GM19324 (cell line): ENCODE measurements at regions not wholly inside any gene's neighbourhood (a gene's known extent, or its start where the extent isn't known, plus 50 kb on each side); places are given as distances from the start of the nearest gene placed in this dataset.

Experiments used
- ATAC-seq: cut with Tn5 transposase; IDR thresholded peaks from one replicate; pipeline ENCODE4 v1.9.1; 2021; ENCODE audit warnings: mild to moderate bottlenecking, moderate library complexity; ENCODE audit not compliant: unreplicated experiment, low FRiP score

DNA sequence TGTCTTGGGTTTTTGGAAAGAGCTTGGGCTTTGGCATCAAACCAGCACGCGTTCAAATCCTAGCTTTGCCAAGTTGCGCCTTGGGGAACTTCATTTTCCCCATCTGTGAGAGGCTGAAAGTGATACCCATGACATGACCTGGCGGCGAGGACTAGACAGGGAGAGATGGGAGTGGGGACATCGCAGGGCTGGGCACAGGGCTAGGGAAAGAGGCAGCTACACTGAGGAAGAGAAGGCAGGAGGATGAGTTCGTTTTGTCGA lies 202.9 kb downstream of the IRF8 start:
- ATAC-seq, result no peak

GRCh38 chr16:86103320-86103719 lies 204.4 kb downstream of the IRF8 start:
- ATAC-seq, result no peak

DNA sequence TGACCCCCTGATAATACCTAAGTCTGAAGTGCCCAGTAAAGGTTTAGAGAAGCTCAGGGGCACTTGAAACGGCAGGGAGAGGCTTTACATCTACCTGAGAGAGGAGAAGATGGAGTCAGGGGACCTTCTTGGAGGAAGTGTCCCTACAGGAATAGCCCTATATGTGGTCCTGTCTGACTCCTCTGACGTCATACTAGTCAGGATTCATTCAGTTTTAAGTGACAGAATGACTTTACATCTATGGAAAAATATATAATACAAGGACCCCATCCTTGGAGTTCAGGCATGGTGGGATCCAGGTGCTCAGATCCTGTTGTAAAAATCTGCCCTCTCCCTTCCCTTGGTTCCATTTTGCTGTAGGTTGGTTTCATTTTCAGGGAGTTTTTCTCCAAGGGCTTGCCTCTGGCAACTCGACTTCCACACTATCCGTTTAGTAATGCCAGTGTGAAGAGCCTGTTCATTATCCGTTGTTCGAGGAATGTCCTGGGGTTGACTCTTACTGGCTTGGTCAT lies 205.6 kb downstream of the IRF8 start:
- no peak for ATAC-seq

- no peak for ATAC-seq
Observed at GRCh38 chr16:86107215-86107825, 208.4 kb downstream of the IRF8 start.

GRCh38 chr16:86108062-86108461 lies 209.1 kb downstream of the IRF8 start:
- no peak for ATAC-seq

- ATAC-seq, result no peak
Observed at GRCh38 chr16:86110134-86110533, 211.2 kb downstream of the IRF8 start.

GRCh38 chr16:86110726-86111125 lies 211.8 kb downstream of the IRF8 start:
- ATAC-seq, result no peak

GRCh38 chr16:86112178-86112577 lies 213.2 kb downstream of the IRF8 start:
- no peak for ATAC-seq

DNA sequence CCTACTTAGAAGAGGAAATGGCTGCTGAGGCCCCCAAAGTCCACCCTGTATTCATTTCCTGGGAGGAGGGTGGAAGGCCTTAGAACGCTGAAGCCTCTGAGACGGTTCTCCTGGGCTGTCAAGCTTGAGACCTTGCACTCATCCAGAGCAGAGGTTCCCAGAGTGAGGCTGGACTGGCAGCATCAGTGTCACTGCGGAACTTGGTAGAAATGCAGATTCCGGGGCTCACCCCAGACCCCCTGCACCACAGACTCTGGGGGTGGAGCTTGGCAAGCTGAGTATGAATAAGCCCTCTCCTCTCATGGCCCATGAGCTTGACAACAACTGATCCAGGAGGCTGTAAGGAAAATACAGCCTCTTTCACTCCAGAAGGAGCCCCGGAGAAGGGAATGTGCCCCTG lies 218.3 kb downstream of the IRF8 start:
- ATAC-seq, result no peak

GRCh38 chr16:86117756-86118155 lies 218.8 kb downstream of the IRF8 start:
- ATAC-seq, result no peak

GRCh38 chr16:86118467-86119307 lies 219.7 kb downstream of the IRF8 start:
- ATAC-seq, result no peak

DNA sequence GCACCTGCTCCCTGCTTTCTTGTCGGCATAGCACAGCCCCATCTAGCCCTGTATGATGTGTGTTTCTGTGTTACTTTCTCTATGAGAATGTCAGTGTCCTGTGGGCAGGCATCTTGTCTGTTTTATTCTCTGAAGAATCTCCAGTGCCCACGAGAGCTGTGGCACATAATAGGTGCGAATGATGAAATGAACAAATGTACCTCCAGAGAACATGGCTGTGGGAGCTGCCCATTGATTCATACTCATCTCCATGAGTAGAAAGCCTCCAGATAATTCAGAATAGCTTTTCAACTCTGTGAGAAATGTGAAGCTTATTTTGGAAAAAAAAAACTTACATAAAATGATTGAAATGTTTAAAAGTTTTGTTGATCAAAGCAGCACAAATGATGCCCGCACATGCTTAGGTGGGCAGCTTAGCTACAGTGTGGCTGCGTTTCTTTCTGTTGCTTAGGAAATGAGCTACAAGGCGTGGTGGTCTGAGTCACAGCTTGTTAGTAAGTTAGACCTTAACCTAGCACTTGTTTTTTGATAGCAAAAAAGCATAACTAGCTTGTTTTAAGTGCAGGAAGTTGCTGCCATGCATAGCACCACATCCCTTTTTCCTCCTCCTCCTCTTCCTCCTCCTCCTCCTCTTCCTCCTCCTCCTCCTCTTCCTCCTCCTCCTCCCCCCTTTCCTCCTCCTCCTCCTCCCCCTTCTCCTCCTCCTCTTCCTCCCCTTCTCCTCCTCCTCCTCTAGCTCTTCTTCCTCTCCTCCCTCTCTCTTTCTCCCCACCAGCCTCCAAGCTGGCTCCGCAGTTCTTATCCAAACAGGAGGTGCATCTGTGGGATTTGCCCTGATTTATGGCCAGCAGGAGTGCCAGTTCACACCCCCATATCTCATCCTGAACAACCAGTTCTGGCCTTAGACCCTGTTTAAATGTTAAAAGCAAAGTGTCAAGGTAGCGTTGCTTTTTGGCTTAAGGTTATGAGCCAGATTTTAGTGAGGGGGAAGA lies 221.5 kb downstream of the IRF8 start:
- ATAC-seq, result no peak

- no peak for ATAC-seq
Observed at GRCh38 chr16:86121374-86122010, 222.5 kb downstream of the IRF8 start.

- ATAC-seq, result no peak
Observed at GRCh38 chr16:86122681-86123342, 223.8 kb downstream of the IRF8 start.

DNA sequence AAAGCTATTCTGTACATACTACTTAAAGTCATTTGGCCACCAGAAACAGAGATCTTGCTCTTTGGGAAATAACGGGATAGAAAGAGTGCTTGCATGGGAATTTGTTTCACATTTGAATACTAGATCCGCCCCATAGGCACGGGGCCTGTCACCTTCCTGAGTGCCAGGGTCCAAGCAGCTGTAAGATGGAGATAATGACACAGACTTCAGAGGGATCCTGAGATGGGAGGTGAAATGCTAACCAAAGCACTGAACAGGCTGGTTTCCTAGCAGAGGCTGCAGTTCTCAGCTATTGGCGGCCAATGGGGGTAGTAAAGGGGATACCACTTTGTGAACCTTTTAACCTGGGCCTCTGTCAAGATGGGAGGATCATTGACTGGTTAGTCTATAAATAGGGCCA lies 225.4 kb downstream of the IRF8 start:
- ATAC-seq, result no peak

GRCh38 chr16:86126891-86127290 lies 227.9 kb downstream of the IRF8 start:
- no peak for ATAC-seq

DNA sequence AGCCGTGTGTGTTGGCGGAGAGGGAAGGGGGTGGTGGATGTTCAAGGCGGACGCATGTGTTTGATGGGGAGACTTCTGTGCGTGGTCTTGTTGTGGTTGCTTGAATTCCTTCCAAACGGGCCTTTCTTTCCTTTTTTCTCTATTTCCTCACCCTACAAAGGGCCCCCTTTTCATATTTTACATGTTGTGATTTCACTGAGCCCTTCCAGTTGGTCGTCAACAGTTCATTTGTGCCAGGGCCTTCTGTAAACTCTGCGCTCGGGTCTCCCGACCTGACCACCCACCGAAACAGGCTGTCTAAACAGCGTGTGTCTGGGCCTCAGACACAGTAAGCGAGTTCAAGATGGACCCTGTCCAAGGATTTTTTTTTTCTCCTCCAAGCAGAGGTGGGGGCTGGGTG lies 228.4 kb downstream of the IRF8 start:
- no peak for ATAC-seq

DNA sequence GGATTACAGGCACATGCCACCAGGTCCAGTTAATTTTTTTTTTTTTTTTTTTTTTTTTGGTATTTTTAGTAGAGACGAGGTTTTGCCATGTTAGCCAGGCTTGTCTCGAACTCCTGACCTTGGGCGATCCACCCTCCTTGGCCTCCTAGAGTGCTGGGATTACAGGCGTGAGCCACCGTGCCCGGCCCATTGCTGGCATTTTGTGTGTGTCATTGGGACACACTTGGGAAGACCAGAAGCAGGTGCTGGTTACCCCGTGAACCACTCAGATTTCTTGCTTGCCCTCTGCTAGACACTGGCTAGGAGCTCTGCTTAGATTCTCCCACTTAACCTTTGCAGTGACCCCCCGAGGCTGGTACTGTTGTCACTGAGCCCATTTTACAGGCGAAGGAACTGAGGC lies 229.3 kb downstream of the IRF8 start:
- ATAC-seq, result no peak

- no peak for ATAC-seq
Observed at GRCh38 chr16:86129541-86129940, 230.6 kb downstream of the IRF8 start.

- no peak for ATAC-seq
Observed at GRCh38 chr16:86133377-86133776, 234.4 kb downstream of the IRF8 start.
